ENCODE measurements at regions not wholly inside any gene's neighbourhood (a gene's known extent, or its start where the extent isn't known, plus 50 kb on each side); places are given as distances from the start of the nearest gene placed in this dataset.

- H3K27me3 ChIP-seq, result no peaks in the 10 kb centered on the region
- 73 to 89% (median 86%) methylated on average over 1 of the region's 1 CpG for WGBS, 5 donors
- intact Hi-C loops (cut with DNase I; ENCODE audit: low total_unique reads), result no loop called here
- H3K27ac ChIP-seq, result no peak overlapping the region
- DNase-seq, result no peak
- H3K9me3 ChIP-seq, result peaks cover 0 to 7% (median 0%) of the 10 kb centered on the region in 4 donors
- no peaks in the 10 kb centered on the region for H3K36me3 ChIP-seq
- H3K4me3 ChIP-seq, result no peak overlapping the region
- no peaks in the 10 kb centered on the region for H3K4me1 ChIP-seq
- TF ChIP-seq POLR2A (IDR thresholded peaks at IDR 0.05), result no peak
- no peak for TF ChIP-seq EP300 (IDR thresholded peaks at IDR 0.05)
These were observed 369.3 kb upstream of the TRPC7 start for GRCh38 chr5:136734628-136735027.

DNA sequence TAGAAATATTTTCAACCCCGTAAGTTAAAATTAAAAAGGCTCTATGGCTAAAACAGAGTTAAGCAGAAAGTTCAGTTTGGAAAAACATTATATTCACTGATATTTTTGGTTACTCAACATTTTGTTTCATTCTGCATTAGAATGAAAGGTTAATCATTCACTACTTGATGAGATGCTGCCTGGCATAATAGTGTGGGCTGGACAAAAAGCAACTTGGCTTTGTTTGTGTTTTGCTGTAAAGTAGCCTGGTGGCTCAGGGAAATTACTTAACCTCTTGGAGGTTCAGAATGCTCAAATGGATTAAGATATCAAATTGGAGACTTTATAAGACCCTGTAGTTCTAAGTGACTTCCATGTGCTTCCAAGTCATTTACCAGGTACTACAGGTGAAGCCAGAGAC, 367.4 kb upstream of the TRPC7 start:
- Histone ChIP-seq H3K27me3 (no peaks in the 10 kb centered on the region), H3K4me3 (no peak overlapping the region), H3K27ac (no peak overlapping the region), H3K4me1 (no peaks in the 10 kb centered on the region), H3K9me3 (no peaks in the 10 kb centered on the region), H3K36me3 (no peaks in the 10 kb centered on the region)
- 87 to 97% (median 95%) methylated on average over 1 of the region's 1 CpG for WGBS, 5 donors
- DNase-seq, result no peak
- TF ChIP-seq EP300 (IDR thresholded peaks at IDR 0.05) (no peak), POLR2AphosphoS5 (IDR thresholded peaks at IDR 0.05) (no peak), POLR2A (IDR thresholded peaks at IDR 0.05) (no peak)
- intact Hi-C loops (cut with DNase I; ENCODE audit: low total_unique reads), result no loop called here

GRCh38 chr5:136731241-136731900, 366.0 kb upstream of the TRPC7 start:
- H3K27ac ChIP-seq, result no peak overlapping the region

DNA sequence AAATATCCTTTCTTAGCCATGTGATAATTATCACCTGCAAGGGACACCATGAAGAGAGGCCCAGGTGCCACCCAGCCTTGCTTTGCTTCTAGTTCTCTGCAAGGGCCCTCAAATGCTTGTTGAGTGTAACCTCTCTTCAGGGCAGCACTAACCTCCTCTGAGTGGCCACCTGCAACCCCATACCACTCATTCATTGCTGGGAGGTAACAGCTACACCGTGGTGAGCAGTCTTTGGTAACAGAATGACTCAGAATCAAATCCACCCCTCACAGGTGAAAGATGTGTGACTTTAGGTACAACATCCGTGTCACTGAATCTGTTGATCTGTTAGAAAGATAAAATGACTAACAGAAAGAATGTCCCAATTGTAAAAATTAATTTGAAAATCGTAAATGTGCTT, 365.1 kb upstream of the TRPC7 start:
- intact Hi-C loops (cut with DNase I; ENCODE audit: low total_unique reads), result no loop called here
- Histone ChIP-seq H3K27ac (no peak overlapping the region), H3K4me3 (no peak overlapping the region), H3K36me3 (no peaks in the 10 kb centered on the region), H3K4me1 (no peaks in the 10 kb centered on the region), H3K27me3 (no peaks in the 10 kb centered on the region), H3K9me3 (no peaks in the 10 kb centered on the region)
- 50 to 70% (median 58%) methylated on average over 3 of the region's 3 CpGs for whole genome bisulfite sequencing, 5 donors
- DNase-seq, result no peak
- no peak for TF ChIP-seq POLR2A (IDR thresholded peaks at IDR 0.05)
- no peak for TF ChIP-seq EP300 (IDR thresholded peaks at IDR 0.05)
- TF ChIP-seq POLR2AphosphoS5 (IDR thresholded peaks at IDR 0.05), result no peak
- no peak for TF ChIP-seq CTCF (IDR thresholded peaks at IDR 0.05)

More at GRCh38 chr5:136731241-136731900, 366.0 kb upstream of the TRPC7 start:
- Histone ChIP-seq H3K27me3 (no peaks in the 10 kb centered on the region), H3K9me3 (no peaks in the 10 kb centered on the region), H3K4me1 (no peaks in the 10 kb centered on the region), H3K36me3 (no peaks in the 10 kb centered on the region), H3K4me3 (no peak overlapping the region)
- no peak for DNase-seq
- no peak for TF ChIP-seq POLR2AphosphoS5 (IDR thresholded peaks at IDR 0.05)
- no peak for TF ChIP-seq CTCF (IDR thresholded peaks at IDR 0.05)
- no peak for TF ChIP-seq POLR2A (IDR thresholded peaks at IDR 0.05)
- WGBS, 5 donors, result 67 to 81% (median 73%) methylated on average over 3 of the region's 3 CpGs
- intact Hi-C loops (cut with DNase I; ENCODE audit: low total_unique reads), result no loop called here

DNA sequence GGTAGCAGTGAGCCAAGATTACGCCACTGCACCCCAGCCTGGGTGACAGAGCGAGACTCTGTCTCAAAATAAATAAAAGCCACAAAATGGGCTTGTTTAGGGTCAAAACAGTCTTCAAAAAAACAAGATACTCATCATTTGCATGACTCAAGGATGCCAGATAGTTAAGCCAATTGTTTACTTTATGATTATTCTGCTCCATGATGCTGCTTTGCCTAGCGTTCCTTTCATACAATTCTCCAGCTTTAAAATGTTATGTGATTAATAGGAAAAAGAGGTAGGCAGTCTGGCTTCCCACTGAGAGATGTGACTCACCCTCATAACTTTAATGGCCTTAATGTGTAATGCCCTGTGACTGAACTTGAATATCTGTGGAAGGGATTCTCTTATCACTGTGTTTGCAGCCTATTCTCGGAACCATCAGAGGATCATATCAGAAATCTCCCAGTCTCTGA, 364.6 kb upstream of the TRPC7 start:
- Histone ChIP-seq H3K4me1 (no peaks in the 10 kb centered on the region), H3K9me3 (no peaks in the 10 kb centered on the region), H3K27ac (no peak overlapping the region), H3K36me3 (no peaks in the 10 kb centered on the region), H3K27me3 (no peaks in the 10 kb centered on the region), H3K4me3 (no peak overlapping the region)
- intact Hi-C loops (cut with DNase I; ENCODE audit: low total_unique reads), result no loop called here
- whole genome bisulfite sequencing, 5 donors, result 45 to 57% (median 54%) methylated on average over 4 of the region's 4 CpGs
- TF ChIP-seq EP300 (IDR thresholded peaks at IDR 0.05) (no peak), POLR2A (IDR thresholded peaks at IDR 0.05) (no peak), CTCF (IDR thresholded peaks at IDR 0.05) (no peak), POLR2AphosphoS5 (IDR thresholded peaks at IDR 0.05) (no peak)
- no peak for DNase-seq
